Thyroid gland (tissue), 4 donors: ENCODE measurements at regions not wholly inside any gene's neighbourhood (a gene's known extent, or its start where the extent isn't known, plus 50 kb on each side); places are given as distances from the start of the nearest gene placed in this dataset.

Source experiments
- DNase-seq, 2 donors: peaks; one replicate each; pipeline ENCODE4 v3.0.0-alpha.2; 2019
- H3K27ac ChIP-seq, 3 donors: fragments of 200-600 bp; sonication (generic); 1 replicate in 2 of 3; 2 replicates in 1 of 3; pipeline ENCODE4 v1.5.1; 2016 to 2019; ENCODE audit warnings: mild to moderate bottlenecking in 1 of 3, moderate library complexity in 1 of 3
- H3K27me3 ChIP-seq: fragments of 200-600 bp; sonication (generic); one replicate; pipeline ENCODE4 v1.5.1; 2019
- H3K36me3 ChIP-seq, 2 donors: fragments of 200-600 bp; sonication (generic); one replicate each; pipeline ENCODE4 v1.5.1; 2016 to 2019
- H3K4me1 ChIP-seq, 2 donors: fragments of 200-600 bp; sonication (generic); one replicate each; pipeline ENCODE4 v1.5.1; 2017 to 2019
- H3K4me3 ChIP-seq, 3 donors: fragments of 200-600 bp; sonication (generic); replicated peaks in 1 of 3; 1 replicate in 2 of 3; 2 replicates in 1 of 3; pipeline ENCODE4 v1.5.1; 2016; ENCODE audit warnings: mild to moderate bottlenecking in 1 of 3
- H3K9me3 ChIP-seq: fragments of 200-600 bp; sonication (generic); one replicate; pipeline ENCODE4 v1.5.1; 2017
- POLR2A ChIP-seq, 2 donors: fragments of 450-650 bp; IDR thresholded peaks; one replicate each; pipeline ENCODE4 v1.6.1; 2017; ENCODE audit warnings: antibody characterized with exemption in 2 of 2, mild to moderate bottlenecking in 2 of 2, moderate library complexity in 1 of 2
- WGBS, 2 donors: methylation state at CpG; one replicate each; pipeline ENCODE4 v1.1.5; 2017; 5-methylcytosine and 5-hydroxymethylcytosine counted together
- intact Hi-C: fragments of 100-400 bp; cut with DNase I; formaldehyde crosslinking; loops from one replicate; pipeline ENCODE4 v1.15.1; 2023
- TF ChIP-seq, protein P1 (sequence below), 6 experiments: fragments of 200-600 bp in 3 of 6; fragments of 450-650 bp in 3 of 6; sonication (generic) in 3 of 6; IDR thresholded peaks; one replicate each; pipeline ENCODE4 v1.5.1; 2016 to 2019; ENCODE audit warnings: antibody characterized with exemption in 6 of 6, mild to moderate bottlenecking in 2 of 6, inconsistent platforms in 1 of 6, moderate library complexity in 1 of 6

DNA sequence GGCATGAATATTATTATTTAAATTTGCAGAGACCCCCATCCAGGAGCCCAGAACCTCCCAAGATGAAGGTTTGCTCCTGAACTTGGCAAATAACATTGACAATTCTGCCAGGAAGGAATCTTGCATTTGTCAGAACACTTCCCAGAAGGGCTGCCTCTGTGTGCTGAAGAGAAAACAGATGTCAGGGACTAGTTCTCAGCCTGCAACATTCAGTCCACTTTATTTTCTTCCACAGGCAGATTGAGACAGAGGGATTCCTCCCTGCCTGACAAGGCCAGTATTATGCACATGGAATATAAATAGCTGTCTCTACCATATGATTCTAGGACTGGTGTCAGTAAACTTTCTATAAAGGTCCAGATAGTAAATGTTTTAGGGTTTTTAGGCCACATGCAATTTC is 171.5 kb upstream of the SIX2 start:
- Histone ChIP-seq H3K4me3 (no peak overlapping the region), H3K4me1 (no peaks in the 10 kb centered on the region), H3K27me3 (no peaks in the 10 kb centered on the region), H3K36me3 (no peaks in the 10 kb centered on the region), H3K9me3 (no peaks in the 10 kb centered on the region), H3K27ac (no peak overlapping the region)
- TF ChIP-seq POLR2A (IDR thresholded peaks at IDR 0.05) = no peak
- TF ChIP-seq, protein P1, sequence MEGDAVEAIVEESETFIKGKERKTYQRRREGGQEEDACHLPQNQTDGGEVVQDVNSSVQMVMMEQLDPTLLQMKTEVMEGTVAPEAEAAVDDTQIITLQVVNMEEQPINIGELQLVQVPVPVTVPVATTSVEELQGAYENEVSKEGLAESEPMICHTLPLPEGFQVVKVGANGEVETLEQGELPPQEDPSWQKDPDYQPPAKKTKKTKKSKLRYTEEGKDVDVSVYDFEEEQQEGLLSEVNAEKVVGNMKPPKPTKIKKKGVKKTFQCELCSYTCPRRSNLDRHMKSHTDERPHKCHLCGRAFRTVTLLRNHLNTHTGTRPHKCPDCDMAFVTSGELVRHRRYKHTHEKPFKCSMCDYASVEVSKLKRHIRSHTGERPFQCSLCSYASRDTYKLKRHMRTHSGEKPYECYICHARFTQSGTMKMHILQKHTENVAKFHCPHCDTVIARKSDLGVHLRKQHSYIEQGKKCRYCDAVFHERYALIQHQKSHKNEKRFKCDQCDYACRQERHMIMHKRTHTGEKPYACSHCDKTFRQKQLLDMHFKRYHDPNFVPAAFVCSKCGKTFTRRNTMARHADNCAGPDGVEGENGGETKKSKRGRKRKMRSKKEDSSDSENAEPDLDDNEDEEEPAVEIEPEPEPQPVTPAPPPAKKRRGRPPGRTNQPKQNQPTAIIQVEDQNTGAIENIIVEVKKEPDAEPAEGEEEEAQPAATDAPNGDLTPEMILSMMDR (IDR thresholded peaks at IDR 0.05) = no peak
- intact Hi-C loops = no loop called here
- no peak for DNase-seq

DNA sequence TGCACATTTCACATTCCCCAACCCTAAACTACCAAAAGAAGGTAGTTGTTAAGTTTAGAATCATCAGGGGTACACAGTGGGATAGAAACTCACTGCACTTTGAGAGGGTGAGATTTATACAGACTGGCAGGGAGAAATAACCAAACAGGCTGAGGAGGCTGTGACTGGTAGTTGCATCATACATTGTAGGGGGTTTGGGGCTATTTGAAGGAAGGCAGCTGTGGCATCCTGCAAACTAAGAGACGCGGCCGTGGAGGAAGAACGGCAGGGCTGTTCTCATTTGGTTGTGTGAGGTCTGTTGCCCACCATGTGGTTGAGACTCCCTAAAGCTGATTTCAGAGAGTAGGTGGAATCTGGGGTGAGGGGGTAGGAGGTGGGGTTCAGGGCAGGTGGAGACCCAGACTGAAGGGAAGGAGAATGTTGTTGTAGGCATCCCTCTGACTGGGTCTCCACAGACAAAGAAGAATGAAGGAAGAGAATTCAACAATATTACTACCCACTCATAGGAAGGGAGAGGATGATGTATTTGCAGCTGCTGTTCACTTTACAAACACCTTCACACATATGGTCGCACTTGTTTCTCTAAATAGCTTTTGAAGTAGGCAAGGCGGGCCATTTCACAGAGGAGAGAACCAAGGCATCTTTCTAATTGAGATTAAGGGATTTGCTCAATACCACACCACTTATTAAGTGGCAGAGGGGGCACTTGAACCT is 170.9 kb upstream of the SIX2 start:
- no peaks in the 10 kb centered on the region for H3K9me3 ChIP-seq
- no peaks in the 10 kb centered on the region for H3K4me1 ChIP-seq
- no peak overlapping the region for H3K27ac ChIP-seq
- intact Hi-C loops = no loop called here
- WGBS, 2 donors = 78 to 79% methylated on average over 6 of the region's 6 CpGs
- TF ChIP-seq POLR2A (IDR thresholded peaks at IDR 0.05) = no peak
- TF ChIP-seq, protein P1 (IDR thresholded peaks at IDR 0.05) = no peak
- no peak for DNase-seq
- no peak overlapping the region for H3K4me3 ChIP-seq
- no peaks in the 10 kb centered on the region for H3K36me3 ChIP-seq
- no peaks in the 10 kb centered on the region for H3K27me3 ChIP-seq

DNA sequence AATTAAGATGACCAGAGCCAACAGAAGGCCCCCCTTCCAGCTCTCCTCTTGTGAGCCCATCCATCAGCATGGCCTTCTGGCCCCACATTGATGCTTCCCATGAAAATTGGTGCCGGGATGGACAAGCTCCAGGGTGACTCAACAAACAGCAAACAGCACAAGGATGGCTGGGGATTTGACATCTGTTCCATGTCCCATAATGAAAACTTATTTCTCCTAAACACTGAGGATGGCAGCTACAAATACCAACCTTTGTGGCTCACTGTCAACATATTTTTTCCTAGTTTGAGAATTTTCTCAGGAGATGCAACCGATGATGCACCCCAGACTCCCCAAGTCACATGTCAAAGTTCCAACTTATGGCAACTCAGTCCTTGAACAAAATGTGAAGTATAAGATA is 169.6 kb upstream of the SIX2 start:
- 89 to 93% methylated on average over 2 of the region's 2 CpGs for WGBS, 2 donors
- Histone ChIP-seq H3K27ac (no peak overlapping the region), H3K4me1 (no peaks in the 10 kb centered on the region), H3K27me3 (no peaks in the 10 kb centered on the region), H3K36me3 (no peaks in the 10 kb centered on the region), H3K4me3 (no peak overlapping the region), H3K9me3 (no peaks in the 10 kb centered on the region)
- DNase-seq = no peak
- intact Hi-C loops = no loop called here
- TF ChIP-seq, protein P1 (IDR thresholded peaks at IDR 0.05) = no peak
- TF ChIP-seq POLR2A (IDR thresholded peaks at IDR 0.05) = no peak

DNA sequence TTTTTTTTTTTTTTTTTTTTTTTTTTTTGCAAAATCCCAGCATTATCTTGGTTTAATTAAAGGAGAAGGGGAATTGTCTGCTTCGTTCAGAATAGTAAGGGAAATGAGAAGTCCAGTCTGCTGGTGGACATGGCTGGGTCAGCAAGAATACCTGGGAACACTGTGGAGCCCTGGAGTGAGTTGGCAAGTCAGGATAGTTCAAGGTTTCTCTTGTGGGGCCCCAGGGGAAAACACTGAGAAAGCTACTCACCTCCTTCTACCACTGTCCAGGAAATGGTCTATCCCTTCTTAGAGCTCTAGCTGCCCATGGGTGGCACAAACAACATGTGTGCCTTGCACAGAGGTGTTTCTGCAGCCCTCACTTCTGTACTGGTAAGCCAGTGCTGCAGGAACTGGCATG is 169.1 kb upstream of the SIX2 start:
- H3K27me3 ChIP-seq = no peaks in the 10 kb centered on the region
- H3K4me3 ChIP-seq = no peak overlapping the region
- 63 to 80% methylated on average over 1 of the region's 1 CpG for WGBS, 2 donors
- TF ChIP-seq POLR2A (IDR thresholded peaks at IDR 0.05) = no peak
- TF ChIP-seq, protein P1 (IDR thresholded peaks at IDR 0.05) = no peak
- no peak overlapping the region for H3K27ac ChIP-seq
- intact Hi-C loops = no loop called here
- H3K4me1 ChIP-seq = no peaks in the 10 kb centered on the region
- H3K9me3 ChIP-seq = no peaks in the 10 kb centered on the region
- no peak for DNase-seq
- H3K36me3 ChIP-seq = no peaks in the 10 kb centered on the region

DNA sequence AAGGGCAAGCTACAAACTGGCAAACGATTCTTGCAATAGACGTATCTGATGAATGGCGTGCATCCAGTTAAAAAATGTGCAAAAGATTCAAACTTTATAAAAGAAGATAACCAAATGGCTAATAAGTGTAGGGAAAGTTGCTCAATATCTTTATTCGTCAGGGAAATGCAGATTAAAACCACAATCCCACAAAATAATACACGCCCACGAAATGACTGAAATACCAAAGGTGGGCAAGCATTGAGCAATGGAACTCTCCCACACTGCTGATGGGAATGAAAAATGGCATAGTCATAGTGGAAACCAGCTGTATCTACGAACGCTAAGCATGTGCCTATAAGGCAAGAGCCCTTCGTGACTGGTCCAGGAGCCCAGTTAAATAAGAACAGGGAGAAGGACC is 168.6 kb upstream of the SIX2 start:
- 73 to 74% methylated on average over 9 of the region's 9 CpGs for WGBS, 2 donors
- H3K9me3 ChIP-seq = no peaks in the 10 kb centered on the region
- no peaks in the 10 kb centered on the region for H3K27me3 ChIP-seq
- TF ChIP-seq POLR2A (IDR thresholded peaks at IDR 0.05) = no peak
- TF ChIP-seq, protein P1 (IDR thresholded peaks at IDR 0.05) = no peak
- DNase-seq = no peak
- H3K4me1 ChIP-seq = no peaks in the 10 kb centered on the region
- H3K27ac ChIP-seq = no peak overlapping the region
- intact Hi-C loops = no loop called here
- no peak overlapping the region for H3K4me3 ChIP-seq
- H3K36me3 ChIP-seq = no peaks in the 10 kb centered on the region
